RWPE2 (cell line): ENCODE measurements at regions not wholly inside any gene's neighbourhood (a gene's known extent, or its start where the extent isn't known, plus 50 kb on each side); places are given as distances from the start of the nearest gene placed in this dataset.
A peak's percentile ranks its signal among the peaks of the same experiment; 100 is the strongest.
"Not testable (repeated sequence)": the region's sequence is repeated elsewhere in the genome, so short reads cannot be mapped to it uniquely, and the experiment has no call there.

Experiments
- ATAC-seq: fragments of 200-7000 bp; cut with Tn5 transposase; 3 replicates; pipeline ENCODE4 v1.9.1; 2021; ENCODE audit warnings: low read depth
- DNase-seq: peaks from one replicate; pipeline ENCODE4 v3.0.0-alpha.2; 2020; ENCODE audit warnings: low spot score
- H3K27ac ChIP-seq: fragments of 450-650 bp; 2 replicates; pipeline ENCODE4 v1.5.1; 2017; ENCODE audit warnings: mild to moderate bottlenecking; ENCODE audit not compliant: poor library complexity, severe bottlenecking
- H3K27me3 ChIP-seq: fragments of 250-450 bp; sonication (Bioruptor Pico); 2 replicates; pipeline ENCODE4 v1.5.1; 2021; ENCODE audit warnings: mild to moderate bottlenecking, moderate library complexity; ENCODE audit not compliant: insufficient read depth, poor library complexity, severe bottlenecking
- H3K36me3 ChIP-seq: fragments of 250-450 bp; sonication (Bioruptor Pico); 2 replicates; pipeline ENCODE4 v1.5.1; 2020; ENCODE audit warnings: low read depth, mild to moderate bottlenecking, moderate library complexity
- H3K4me1 ChIP-seq: fragments of 250-450 bp; sonication (Bioruptor Pico); 2 replicates; pipeline ENCODE4 v1.5.1; 2021; ENCODE audit warnings: mild to moderate bottlenecking, moderate library complexity; ENCODE audit not compliant: insufficient read depth, poor library complexity, severe bottlenecking
- H3K4me3 ChIP-seq: fragments of 250-450 bp; sonication (Bioruptor Pico); 2 replicates; pipeline ENCODE4 v1.5.1; 2021; ENCODE audit warnings: mild to moderate bottlenecking, moderate library complexity; ENCODE audit not compliant: severe bottlenecking
- H3K9me3 ChIP-seq: fragments of 250-450 bp; sonication (Bioruptor Pico); 2 replicates; pipeline ENCODE4 v1.5.1; 2021; ENCODE audit warnings: mild to moderate bottlenecking, moderate library complexity; ENCODE audit not compliant: severe bottlenecking
- CTCF ChIP-seq: fragments of 450-650 bp; IDR thresholded peaks from one replicate; pipeline ENCODE4 v1.5.1; 2017; ENCODE audit warnings: mild to moderate bottlenecking, moderate library complexity; ENCODE audit not compliant: poor library complexity, severe bottlenecking

DNA sequence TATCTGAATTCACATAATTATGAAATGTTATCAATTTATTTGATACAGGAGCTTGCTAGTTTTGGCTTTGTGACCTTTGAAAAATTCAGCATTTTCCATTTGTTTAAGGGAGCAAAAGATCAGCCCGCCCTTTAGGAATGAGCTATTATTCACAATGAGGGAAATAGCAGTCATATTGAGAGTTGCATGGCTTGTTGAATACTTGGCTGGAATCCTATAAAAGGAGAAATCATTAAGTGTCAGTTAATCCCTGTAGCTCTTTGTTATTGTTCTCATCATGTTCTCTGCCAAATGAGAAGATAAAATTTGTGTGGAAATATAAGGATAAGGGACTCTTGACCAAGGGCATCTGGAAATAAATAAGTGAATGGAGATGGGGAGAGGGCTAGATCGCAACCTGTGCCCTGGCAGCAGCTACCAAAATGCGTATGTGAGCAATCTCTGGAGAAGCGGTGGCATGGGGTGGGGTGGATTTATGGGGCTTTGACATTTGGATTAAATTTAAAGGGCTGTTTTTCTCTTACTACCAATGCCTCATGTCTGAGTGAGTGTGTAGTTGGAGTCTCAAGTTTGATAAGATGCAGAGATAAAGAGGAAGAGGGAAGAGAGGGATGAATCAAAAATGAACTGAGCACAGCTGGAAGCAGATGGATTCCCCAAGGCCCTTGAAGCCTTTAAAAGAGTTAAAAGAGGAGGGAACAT, 237.6 kb downstream of the NNT start:
- Histone ChIP-seq H3K27ac (no peak overlapping the region), H3K4me3 (no peak overlapping the region), H3K36me3 (no peaks in the 10 kb centered on the region), H3K4me1 (no peaks in the 10 kb centered on the region), H3K9me3 (no peaks in the 10 kb centered on the region), H3K27me3 (no peaks in the 10 kb centered on the region)
- DNase-seq (no peak), ATAC-seq (no peak)
- TF ChIP-seq CTCF: no peak

GRCh38 chr5:43839218-43839617, 236.2 kb downstream of the NNT start:
- DNase-seq (no peak), ATAC-seq (peak; percentile 48)
- H3K4me3 ChIP-seq: no peak overlapping the region
- no peak for TF ChIP-seq CTCF
- H3K4me1 ChIP-seq: no peaks in the 10 kb centered on the region
- H3K36me3 ChIP-seq: no peaks in the 10 kb centered on the region
- H3K27me3 ChIP-seq: no peaks in the 10 kb centered on the region
- no peak overlapping the region for H3K27ac ChIP-seq
- no peaks in the 10 kb centered on the region for H3K9me3 ChIP-seq

- H3K4me1 ChIP-seq: no peaks in the 10 kb centered on the region
- no peaks in the 10 kb centered on the region for H3K27me3 ChIP-seq
- H3K36me3 ChIP-seq: no peaks in the 10 kb centered on the region
- no peak overlapping the region for H3K4me3 ChIP-seq
- TF ChIP-seq CTCF: no peak
- ATAC-seq (no peak), DNase-seq (no peak)
- H3K27ac ChIP-seq: no peak overlapping the region
- no peaks in the 10 kb centered on the region for H3K9me3 ChIP-seq
Observed at GRCh38 chr5:43837996-43838395, 235.0 kb downstream of the NNT start.

- Histone ChIP-seq H3K4me1 (no peaks in the 10 kb centered on the region), H3K4me3 (no peak overlapping the region), H3K9me3 (no peaks in the 10 kb centered on the region), H3K27ac (no peak overlapping the region), H3K27me3 (no peaks in the 10 kb centered on the region), H3K36me3 (no peaks in the 10 kb centered on the region)
- no peak for TF ChIP-seq CTCF
- no peak for DNase-seq
- ATAC-seq: no peak
Observed at GRCh38 chr5:43837091-43837490, 234.1 kb downstream of the NNT start.

GRCh38 chr5:43833961-43834360, 231.0 kb downstream of the NNT start:
- Histone ChIP-seq H3K9me3 (no peaks in the 10 kb centered on the region), H3K27ac (no peak overlapping the region), H3K36me3 (no peaks in the 10 kb centered on the region), H3K4me3 (no peak overlapping the region), H3K4me1 (no peaks in the 10 kb centered on the region), H3K27me3 (peaks cover 14% of the 10 kb centered on the region)
- TF ChIP-seq CTCF: no peak
- no peak for DNase-seq
- no peak for ATAC-seq

DNA sequence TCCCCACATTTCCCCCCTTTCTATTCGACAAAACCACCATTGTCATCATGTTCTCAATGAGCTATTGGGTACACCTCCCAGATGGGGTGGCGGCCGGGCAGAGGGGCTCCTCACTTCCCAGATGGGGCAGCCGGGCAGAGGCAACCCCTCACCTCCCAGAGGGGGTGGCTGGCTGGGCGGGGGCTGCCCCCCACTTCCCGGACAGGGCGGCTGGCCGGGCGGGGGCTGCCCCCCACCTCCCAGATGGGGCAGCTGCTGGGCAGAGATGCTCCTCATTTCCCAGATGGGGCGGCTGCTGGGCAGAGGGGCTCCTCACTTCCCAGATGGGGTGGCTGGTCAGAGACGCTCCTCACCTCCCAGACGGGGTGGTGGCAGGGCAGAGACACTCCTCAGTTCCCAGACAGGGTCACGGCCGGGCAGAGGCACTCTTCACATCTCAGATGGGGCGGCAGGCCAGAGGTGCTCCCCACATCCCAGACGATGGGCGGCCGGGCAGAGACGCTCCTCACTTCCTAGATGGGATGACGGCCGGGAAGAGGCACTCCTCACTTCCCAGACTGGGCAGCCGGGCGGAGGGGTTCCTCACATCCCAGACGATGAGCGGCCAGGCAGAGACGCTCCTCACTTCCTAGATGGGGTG, 221.5 kb downstream of the NNT start:
- ATAC-seq: not testable (repeated sequence)

DNA sequence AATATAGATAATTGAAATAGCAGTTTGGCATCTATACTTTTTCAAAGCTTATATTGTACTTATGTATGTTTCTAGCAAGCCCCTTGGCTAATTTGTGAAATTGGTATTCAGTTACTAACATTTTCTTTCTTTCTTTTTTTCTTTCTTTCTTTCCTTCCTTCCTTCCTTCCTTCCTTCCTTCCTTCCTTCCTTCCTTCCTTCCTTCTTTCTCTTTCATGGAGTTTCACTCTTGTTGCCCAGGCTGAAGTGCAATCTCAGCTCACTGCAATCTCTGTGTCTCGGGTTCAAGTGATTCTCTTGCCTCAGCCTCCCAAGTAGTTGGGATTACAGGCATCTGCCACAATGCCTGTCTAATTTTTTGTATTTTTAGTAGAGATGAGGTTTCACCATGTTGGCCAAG, 215.4 kb downstream of the NNT start:
- H3K9me3 ChIP-seq, H3K27ac ChIP-seq, H3K4me3 ChIP-seq, ATAC-seq, DNase-seq, H3K36me3 ChIP-seq, H3K4me1 ChIP-seq, H3K27me3 ChIP-seq: not testable (repeated sequence)

More for the DNA sequence above, 221.5 kb downstream of the NNT start:
- not testable (repeated sequence) for H3K36me3 ChIP-seq, H3K27ac ChIP-seq, H3K9me3 ChIP-seq, H3K27me3 ChIP-seq, DNase-seq, H3K4me3 ChIP-seq, H3K4me1 ChIP-seq
